AG08396 (cell line): ENCODE measurements at regions not wholly inside any gene's neighbourhood (a gene's known extent, or its start where the extent isn't known, plus 50 kb on each side); places are given as distances from the start of the nearest gene placed in this dataset.
A peak's percentile ranks its signal among the peaks of the same experiment; 100 is the strongest.

Source experiments
- DNase-seq: peaks from one replicate; pipeline ENCODE4 v3.0.0; 2012; ENCODE audit warnings: low spot score, mixed read lengths

- peak; percentile 37 for DNase-seq
These were observed 231.3 kb downstream of the C1orf94 start for GRCh38 chr1:34408011-34408410.

- no peak for DNase-seq
These were observed 233.1 kb downstream of the C1orf94 start for GRCh38 chr1:34409689-34410229.

GRCh38 chr1:34412598-34413370, 236.1 kb downstream of the C1orf94 start:
- DNase-seq = no peak

- DNase-seq = no peak
These were observed 238.4 kb downstream of the C1orf94 start for GRCh38 chr1:34415140-34415539.

GRCh38 chr1:34418166-34418565, 241.5 kb downstream of the C1orf94 start:
- no peak for DNase-seq

- peak; percentile 52 for DNase-seq
These were observed 243.0 kb downstream of the C1orf94 start for GRCh38 chr1:34419663-34420136.

- no peak for DNase-seq
These were observed 248.3 kb downstream of the C1orf94 start for GRCh38 chr1:34425046-34425445.

GRCh38 chr1:34425785-34426184, 249.1 kb downstream of the C1orf94 start:
- no peak for DNase-seq

- no peak for DNase-seq
These were observed 249.7 kb downstream of the C1orf94 start for GRCh38 chr1:34426325-34426896.

- DNase-seq = no peak
These were observed 250.5 kb downstream of the C1orf94 start for GRCh38 chr1:34427170-34427569.

GRCh38 chr1:34433099-34433498, 256.4 kb downstream of the C1orf94 start:
- DNase-seq = no peak

- DNase-seq = no peak
These were observed 260.1 kb downstream of the C1orf94 start for GRCh38 chr1:34436836-34437235.

- no peak for DNase-seq
These were observed 264.8 kb downstream of the C1orf94 start for GRCh38 chr1:34441259-34442069.

GRCh38 chr1:34444516-34444915, 267.8 kb downstream of the C1orf94 start:
- no peak for DNase-seq

- DNase-seq = no peak
These were observed 273.6 kb downstream of the C1orf94 start for GRCh38 chr1:34450325-34450724.

GRCh38 chr1:34452451-34452850, 275.7 kb downstream of the C1orf94 start:
- DNase-seq = no peak

- DNase-seq = no peak
These were observed 278.4 kb downstream of the C1orf94 start for GRCh38 chr1:34455121-34455520.

GRCh38 chr1:34460193-34460592, 283.5 kb downstream of the C1orf94 start:
- peak; percentile 9 for DNase-seq

GRCh38 chr1:34470401-34470800, 284.4 kb upstream of the GJB5 start:
- DNase-seq = no peak

- no peak for DNase-seq
These were observed 280.3 kb upstream of the GJB5 start for GRCh38 chr1:34474566-34474965.

- DNase-seq = no peak
These were observed 278.5 kb upstream of the GJB5 start for GRCh38 chr1:34476371-34476770.

GRCh38 chr1:34477632-34478141, 277.2 kb upstream of the GJB5 start:
- no peak for DNase-seq
